HG03342 (cell line): ENCODE measurements at regions not wholly inside any gene's neighbourhood (a gene's known extent, or its start where the extent isn't known, plus 50 kb on each side); places are given as distances from the start of the nearest gene placed in this dataset.
"Not testable (repeated sequence)": the region's sequence is repeated elsewhere in the genome, so short reads cannot be mapped to it uniquely, and the experiment has no call there.

Experiments used
- ATAC-seq: cut with Tn5 transposase; IDR thresholded peaks from one replicate; pipeline ENCODE4 v1.9.1; 2021; ENCODE audit warnings: mild to moderate bottlenecking, moderate library complexity; ENCODE audit not compliant: unreplicated experiment

- no peak for ATAC-seq
Measured at GRCh38 chr2:121144111-121144510, 140.9 kb downstream of the TFCP2L1 start.

DNA sequence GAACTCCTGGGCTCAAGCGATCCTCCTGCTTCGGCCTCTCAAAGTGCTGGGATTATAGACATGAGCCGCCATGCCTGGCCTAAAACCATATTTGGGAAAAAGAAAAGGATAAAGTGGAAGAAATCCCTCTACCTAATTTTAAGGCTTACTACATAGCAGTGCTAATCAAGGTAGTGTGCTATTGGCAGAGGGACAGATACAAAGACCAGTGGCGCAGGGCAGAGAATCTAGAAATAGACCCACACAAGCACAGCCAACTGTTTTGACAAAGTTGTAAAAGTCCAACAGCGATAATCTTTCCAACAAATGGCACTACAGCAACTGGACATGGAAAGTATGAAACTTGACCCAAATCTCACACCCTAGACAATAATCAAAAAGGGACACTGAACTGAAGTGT is 138.4 kb downstream of the TFCP2L1 start:
- no peak for ATAC-seq

- no peak for ATAC-seq
Measured at GRCh38 chr2:121147766-121148165, 137.2 kb downstream of the TFCP2L1 start.

GRCh38 chr2:121148481-121148880 is 136.5 kb downstream of the TFCP2L1 start:
- ATAC-seq: no peak

GRCh38 chr2:121149384-121149783 is 135.6 kb downstream of the TFCP2L1 start:
- ATAC-seq: no peak

DNA sequence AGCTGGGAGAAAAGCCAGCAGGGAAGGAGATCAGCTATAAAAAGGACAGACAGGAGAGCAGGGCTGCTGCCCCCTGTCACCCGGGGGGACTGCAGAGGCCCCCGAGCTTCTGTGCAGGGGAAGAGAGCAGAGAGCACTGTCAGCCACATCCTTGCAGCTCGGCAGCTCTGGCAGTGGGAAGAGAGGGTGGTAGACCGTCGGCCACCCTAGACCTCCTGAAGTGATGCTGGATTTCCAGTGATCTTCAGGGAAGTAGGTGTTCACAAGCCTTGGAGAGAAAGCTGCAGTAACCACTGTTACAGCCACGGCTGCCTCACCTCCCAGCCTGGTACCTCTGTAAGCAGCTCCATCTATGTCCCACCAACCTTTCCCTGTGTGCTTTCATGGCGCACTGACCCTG is 134.9 kb downstream of the TFCP2L1 start:
- no peak for ATAC-seq

DNA sequence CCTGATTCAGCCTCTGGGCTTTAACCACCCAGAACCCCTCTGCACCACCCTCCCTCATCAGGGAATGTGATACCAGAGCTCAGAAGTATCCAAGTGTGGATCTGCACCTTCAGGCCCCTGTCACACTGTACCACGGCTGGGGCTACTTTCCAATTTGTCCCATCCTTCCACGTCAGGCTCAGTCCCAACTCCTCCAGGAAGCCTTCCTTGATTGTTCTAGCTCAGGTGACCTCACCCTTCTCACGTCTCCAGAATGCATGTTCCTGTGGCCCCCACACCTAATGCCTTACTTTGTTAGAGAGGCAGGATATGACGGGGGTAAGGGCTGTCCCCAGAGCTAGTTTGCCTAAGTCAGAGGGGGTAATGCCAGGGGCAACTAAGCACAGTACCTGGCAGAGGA is 134.3 kb downstream of the TFCP2L1 start:
- no peak for ATAC-seq

DNA sequence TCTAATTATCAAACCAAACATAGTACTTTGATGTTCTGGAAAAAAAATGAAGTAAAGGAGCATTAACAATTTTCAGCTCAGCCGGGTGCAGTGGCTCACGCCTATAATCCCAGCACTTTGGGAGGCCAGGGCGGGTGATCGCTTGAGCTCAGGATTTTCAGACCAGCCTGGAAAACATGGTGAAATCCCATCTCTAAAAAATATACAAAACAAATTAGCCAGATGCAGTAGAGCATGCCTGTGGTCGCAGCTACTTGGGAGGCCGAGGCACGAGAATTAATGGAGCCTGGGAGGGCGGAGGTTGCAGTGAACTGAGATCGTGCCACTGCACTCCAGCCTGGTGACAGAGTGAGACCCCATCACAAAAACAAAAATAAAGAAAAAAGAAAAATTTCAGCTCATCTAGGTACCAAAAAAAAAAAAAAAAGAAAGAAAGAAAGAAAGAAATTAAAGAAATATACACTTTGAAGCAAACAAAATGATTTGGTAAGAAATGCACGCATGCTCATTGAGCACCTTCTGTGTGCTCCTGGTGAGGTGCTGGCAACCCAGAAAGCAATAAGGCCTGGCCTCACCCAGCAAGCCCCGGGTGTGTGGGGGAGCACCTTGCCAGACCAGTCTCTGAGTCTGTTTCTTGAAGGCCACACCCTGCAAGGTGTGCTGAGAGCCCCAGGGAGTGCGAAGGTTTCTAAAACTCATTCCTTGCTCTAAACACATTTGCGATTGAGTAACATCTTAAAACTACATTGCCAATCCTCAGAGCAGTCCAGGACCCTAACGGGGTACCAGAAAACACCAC is 133.5 kb downstream of the TFCP2L1 start:
- ATAC-seq: no peak

GRCh38 chr2:121152861-121153260 is 132.1 kb downstream of the TFCP2L1 start:
- ATAC-seq: no peak

- ATAC-seq: no peak
Measured at GRCh38 chr2:121153516-121153915, 131.5 kb downstream of the TFCP2L1 start.

- no peak for ATAC-seq
Measured at GRCh38 chr2:121155502-121156056, 129.4 kb downstream of the TFCP2L1 start.

- not testable (repeated sequence) for ATAC-seq
Measured at GRCh38 chr2:121157481-121157880, 127.5 kb downstream of the TFCP2L1 start.

GRCh38 chr2:121159291-121160071 is 125.5 kb downstream of the TFCP2L1 start:
- ATAC-seq: no peak

GRCh38 chr2:121160366-121160765 is 124.6 kb downstream of the TFCP2L1 start:
- no peak for ATAC-seq

DNA sequence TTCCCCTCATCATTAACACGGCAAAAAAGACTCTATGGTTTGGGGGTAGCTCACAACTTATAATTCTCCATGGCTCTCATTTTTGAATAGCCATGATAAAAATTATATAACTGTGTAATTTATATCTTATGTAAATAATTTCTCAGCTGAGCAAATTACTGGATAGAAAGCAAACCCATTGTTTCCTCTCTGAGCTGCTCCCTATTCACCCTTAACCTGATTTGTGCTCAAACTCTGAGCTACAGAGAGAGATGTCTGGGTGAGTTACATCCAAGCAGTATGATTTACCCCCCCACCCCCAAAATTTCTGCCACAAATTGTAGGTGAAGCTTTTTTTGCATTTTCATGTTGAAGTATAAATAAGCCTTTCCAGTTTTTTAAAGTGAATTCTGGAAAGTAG is 123.7 kb downstream of the TFCP2L1 start:
- no peak for ATAC-seq

- ATAC-seq: no peak
Measured at GRCh38 chr2:121162893-121163292, 122.1 kb downstream of the TFCP2L1 start.

DNA sequence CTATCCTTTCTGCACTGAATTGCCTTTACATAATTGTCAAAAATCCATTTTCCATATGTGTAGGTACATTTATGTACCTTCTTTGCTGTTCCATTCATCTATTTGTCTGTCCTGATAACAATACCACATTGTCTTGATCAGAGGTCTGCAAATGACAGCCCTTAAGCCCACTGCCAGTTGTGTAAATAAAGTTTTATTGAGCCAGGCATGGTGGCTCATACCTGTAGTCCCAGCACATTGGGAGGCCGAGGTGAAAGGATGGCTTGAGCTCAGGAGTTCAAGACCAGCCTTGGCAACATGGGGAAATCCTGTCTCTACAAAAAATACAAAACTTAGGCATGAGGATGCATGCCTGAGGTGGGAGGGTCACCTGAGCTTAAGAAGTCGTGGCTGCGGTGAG is 121.0 kb downstream of the TFCP2L1 start:
- ATAC-seq: no peak

DNA sequence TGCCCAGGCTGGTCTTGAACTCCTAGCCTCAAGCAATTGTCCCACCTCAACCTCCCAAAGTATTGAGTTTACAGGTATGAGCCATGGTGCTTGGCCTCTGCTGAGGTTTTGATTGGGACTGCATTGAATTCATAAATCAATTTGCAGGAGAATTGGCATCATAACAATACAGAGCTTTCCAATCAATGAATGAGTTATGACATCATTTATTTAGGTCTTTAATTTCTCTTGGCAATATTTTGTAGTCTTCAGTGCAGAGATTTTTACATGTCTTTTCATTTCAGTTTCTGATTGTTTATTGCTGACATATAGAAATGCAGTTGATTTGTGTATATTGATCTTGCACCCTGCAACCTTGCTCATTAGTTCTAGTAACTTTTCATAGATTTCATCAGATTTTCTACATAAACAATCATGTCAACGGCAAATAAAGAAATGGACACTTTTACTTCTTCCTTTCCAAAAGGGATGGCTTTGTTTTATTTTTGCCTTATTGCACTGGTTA is 119.9 kb downstream of the TFCP2L1 start:
- ATAC-seq: no peak
